GM23338 (cell line): ENCODE measurements at regions not wholly inside any gene's neighbourhood (a gene's known extent, or its start where the extent isn't known, plus 50 kb on each side); places are given as distances from the start of the nearest gene placed in this dataset.

Experiments
- CREB1 ChIP-seq: fragments of 250-450 bp; sonication (Bioruptor Pico); IDR thresholded peaks from 2 replicates; pipeline ENCODE4 v1.5.0; 2020; ENCODE audit warnings: low read depth, mild to moderate bottlenecking, moderate library complexity
- CTCF ChIP-seq, 2 experiments: fragments of 200-600 bp in 1 of 2; sonication (generic) in 1 of 2; conservative IDR thresholded peaks; 2 replicates each; pipeline versions ENCODE4 v1.5.1 to v1.6.1; 2016 to 2017; ENCODE audit warnings: antibody characterized with exemption in 2 of 2, low read depth in 2 of 2, mild to moderate bottlenecking in 2 of 2, moderate library complexity in 1 of 2
- ETS1 ChIP-seq: IDR thresholded peaks from 2 replicates; pipeline ENCODE4 v1.6.1; 2016; ENCODE audit warnings: antibody characterized with exemption
- EZH2 ChIP-seq: fragments of 200-600 bp; sonication (generic); IDR thresholded peaks from one replicate; pipeline ENCODE4 v1.8.0; 2017; ENCODE audit warnings: antibody characterized with exemption, mild to moderate bottlenecking, low read depth; ENCODE audit not compliant: unreplicated experiment
- EZH2phosphoT487 ChIP-seq: fragments of 200-600 bp; sonication (generic); IDR thresholded peaks from one replicate; pipeline ENCODE4 v1.8.1; 2018; ENCODE audit warnings: antibody characterized with exemption; ENCODE audit not compliant: unreplicated experiment
- JUNB ChIP-seq: IDR thresholded peaks from one replicate; pipeline ENCODE4 v1.6.1; 2016; ENCODE audit warnings: antibody characterized with exemption; ENCODE audit not compliant: unreplicated experiment
- NANOG ChIP-seq: IDR thresholded peaks from 2 replicates; pipeline ENCODE4 v1.6.1; 2016; ENCODE audit warnings: antibody characterized with exemption, borderline replicate concordance
- POLR2AphosphoS5 ChIP-seq: IDR thresholded peaks from 2 replicates; pipeline ENCODE4 v1.6.1; 2016; ENCODE audit warnings: antibody characterized with exemption, low read depth
- STAT1 ChIP-seq: IDR thresholded peaks from one replicate; pipeline ENCODE4 v1.6.1; 2016; ENCODE audit warnings: antibody characterized with exemption; ENCODE audit not compliant: unreplicated experiment
- ZNF114 ChIP-seq: fragments of 250-450 bp; sonication (Bioruptor Pico); IDR thresholded peaks from 2 replicates; pipeline ENCODE4 v1.5.0; 2020; ENCODE audit warnings: mild to moderate bottlenecking, moderate library complexity
- ZNF331 ChIP-seq: fragments of 250-450 bp; sonication (Bioruptor Pico); IDR thresholded peaks from 2 replicates; pipeline ENCODE4 v1.5.0; 2020; ENCODE audit warnings: low read depth, mild to moderate bottlenecking, moderate library complexity
- TF ChIP-seq, protein P1 (sequence below): IDR thresholded peaks from one replicate; pipeline ENCODE4 v1.6.1; 2018; ENCODE audit warnings: antibody characterized with exemption; ENCODE audit not compliant: unreplicated experiment
- TF ChIP-seq, protein P2 (sequence below): fragments of 250-450 bp; sonication (Bioruptor Pico); IDR thresholded peaks from 2 replicates; pipeline ENCODE4 v1.5.0; 2020; ENCODE audit warnings: mild to moderate bottlenecking, moderate library complexity

- TF ChIP-seq CTCF (conservative IDR thresholded peaks at IDR 0.05; ENCODE audit: low read depth in 2 of 2) (no peak), EZH2 (no peak), STAT1 (no peak), POLR2AphosphoS5 (no peak), EZH2phosphoT487 (no peak), ZNF114 (CRISPR knock-in tag) (no peak), CREB1 (CRISPR knock-in tag) (no peak), ZNF331 (CRISPR knock-in tag) (no peak), NANOG (no peak), ETS1 (no peak), JUNB (no peak)
- TF ChIP-seq, protein P1, sequence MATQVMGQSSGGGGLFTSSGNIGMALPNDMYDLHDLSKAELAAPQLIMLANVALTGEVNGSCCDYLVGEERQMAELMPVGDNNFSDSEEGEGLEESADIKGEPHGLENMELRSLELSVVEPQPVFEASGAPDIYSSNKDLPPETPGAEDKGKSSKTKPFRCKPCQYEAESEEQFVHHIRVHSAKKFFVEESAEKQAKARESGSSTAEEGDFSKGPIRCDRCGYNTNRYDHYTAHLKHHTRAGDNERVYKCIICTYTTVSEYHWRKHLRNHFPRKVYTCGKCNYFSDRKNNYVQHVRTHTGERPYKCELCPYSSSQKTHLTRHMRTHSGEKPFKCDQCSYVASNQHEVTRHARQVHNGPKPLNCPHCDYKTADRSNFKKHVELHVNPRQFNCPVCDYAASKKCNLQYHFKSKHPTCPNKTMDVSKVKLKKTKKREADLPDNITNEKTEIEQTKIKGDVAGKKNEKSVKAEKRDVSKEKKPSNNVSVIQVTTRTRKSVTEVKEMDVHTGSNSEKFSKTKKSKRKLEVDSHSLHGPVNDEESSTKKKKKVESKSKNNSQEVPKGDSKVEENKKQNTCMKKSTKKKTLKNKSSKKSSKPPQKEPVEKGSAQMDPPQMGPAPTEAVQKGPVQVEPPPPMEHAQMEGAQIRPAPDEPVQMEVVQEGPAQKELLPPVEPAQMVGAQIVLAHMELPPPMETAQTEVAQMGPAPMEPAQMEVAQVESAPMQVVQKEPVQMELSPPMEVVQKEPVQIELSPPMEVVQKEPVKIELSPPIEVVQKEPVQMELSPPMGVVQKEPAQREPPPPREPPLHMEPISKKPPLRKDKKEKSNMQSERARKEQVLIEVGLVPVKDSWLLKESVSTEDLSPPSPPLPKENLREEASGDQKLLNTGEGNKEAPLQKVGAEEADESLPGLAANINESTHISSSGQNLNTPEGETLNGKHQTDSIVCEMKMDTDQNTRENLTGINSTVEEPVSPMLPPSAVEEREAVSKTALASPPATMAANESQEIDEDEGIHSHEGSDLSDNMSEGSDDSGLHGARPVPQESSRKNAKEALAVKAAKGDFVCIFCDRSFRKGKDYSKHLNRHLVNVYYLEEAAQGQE: no peak
- TF ChIP-seq, protein P2, sequence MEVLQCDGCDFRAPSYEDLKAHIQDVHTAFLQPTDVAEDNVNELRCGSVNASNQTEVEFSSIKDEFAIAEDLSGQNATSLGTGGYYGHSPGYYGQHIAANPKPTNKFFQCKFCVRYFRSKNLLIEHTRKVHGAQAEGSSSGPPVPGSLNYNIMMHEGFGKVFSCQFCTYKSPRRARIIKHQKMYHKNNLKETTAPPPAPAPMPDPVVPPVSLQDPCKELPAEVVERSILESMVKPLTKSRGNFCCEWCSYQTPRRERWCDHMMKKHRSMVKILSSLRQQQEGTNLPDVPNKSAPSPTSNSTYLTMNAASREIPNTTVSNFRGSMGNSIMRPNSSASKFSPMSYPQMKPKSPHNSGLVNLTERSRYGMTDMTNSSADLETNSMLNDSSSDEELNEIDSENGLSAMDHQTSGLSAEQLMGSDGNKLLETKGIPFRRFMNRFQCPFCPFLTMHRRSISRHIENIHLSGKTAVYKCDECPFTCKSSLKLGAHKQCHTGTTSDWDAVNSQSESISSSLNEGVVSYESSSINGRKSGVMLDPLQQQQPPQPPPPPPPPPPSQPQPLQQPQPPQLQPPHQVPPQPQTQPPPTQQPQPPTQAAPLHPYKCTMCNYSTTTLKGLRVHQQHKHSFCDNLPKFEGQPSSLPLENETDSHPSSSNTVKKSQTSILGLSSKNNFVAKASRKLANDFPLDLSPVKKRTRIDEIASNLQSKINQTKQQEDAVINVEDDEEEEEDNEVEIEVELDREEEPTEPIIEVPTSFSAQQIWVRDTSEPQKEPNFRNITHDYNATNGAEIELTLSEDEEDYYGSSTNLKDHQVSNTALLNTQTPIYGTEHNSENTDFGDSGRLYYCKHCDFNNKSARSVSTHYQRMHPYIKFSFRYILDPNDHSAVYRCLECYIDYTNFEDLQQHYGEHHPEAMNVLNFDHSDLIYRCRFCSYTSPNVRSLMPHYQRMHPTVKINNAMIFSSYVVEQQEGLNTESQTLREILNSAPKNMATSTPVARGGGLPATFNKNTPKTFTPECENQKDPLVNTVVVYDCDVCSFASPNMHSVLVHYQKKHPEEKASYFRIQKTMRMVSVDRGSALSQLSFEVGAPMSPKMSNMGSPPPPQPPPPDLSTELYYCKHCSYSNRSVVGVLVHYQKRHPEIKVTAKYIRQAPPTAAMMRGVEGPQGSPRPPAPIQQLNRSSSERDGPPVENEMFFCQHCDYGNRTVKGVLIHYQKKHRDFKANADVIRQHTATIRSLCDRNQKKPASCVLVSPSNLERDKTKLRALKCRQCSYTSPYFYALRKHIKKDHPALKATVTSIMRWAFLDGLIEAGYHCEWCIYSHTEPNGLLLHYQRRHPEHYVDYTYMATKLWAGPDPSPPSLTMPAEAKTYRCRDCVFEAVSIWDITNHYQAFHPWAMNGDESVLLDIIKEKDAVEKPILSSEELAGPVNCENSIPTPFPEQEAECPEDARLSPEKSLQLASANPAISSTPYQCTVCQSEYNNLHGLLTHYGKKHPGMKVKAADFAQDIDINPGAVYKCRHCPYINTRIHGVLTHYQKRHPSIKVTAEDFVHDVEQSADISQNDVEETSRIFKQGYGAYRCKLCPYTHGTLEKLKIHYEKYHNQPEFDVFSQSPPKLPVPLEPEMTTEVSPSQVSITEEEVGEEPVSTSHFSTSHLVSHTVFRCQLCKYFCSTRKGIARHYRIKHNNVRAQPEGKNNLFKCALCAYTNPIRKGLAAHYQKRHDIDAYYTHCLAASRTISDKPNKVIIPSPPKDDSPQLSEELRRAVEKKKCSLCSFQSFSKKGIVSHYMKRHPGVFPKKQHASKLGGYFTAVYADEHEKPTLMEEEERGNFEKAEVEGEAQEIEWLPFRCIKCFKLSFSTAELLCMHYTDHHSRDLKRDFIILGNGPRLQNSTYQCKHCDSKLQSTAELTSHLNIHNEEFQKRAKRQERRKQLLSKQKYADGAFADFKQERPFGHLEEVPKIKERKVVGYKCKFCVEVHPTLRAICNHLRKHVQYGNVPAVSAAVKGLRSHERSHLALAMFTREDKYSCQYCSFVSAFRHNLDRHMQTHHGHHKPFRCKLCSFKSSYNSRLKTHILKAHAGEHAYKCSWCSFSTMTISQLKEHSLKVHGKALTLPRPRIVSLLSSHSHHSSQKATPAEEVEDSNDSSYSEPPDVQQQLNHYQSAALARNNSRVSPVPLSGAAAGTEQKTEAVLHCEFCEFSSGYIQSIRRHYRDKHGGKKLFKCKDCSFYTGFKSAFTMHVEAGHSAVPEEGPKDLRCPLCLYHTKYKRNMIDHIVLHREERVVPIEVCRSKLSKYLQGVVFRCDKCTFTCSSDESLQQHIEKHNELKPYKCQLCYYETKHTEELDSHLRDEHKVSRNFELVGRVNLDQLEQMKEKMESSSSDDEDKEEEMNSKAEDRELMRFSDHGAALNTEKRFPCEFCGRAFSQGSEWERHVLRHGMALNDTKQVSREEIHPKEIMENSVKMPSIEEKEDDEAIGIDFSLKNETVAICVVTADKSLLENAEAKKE: no peak
Measured at GRCh38 chr3:113153499-113154107, 57.8 kb upstream of the BOC start.
